H1 (cell line): ENCODE measurements at regions not wholly inside any gene's neighbourhood (a gene's known extent, or its start where the extent isn't known, plus 50 kb on each side); places are given as distances from the start of the nearest gene placed in this dataset.

Experiments
- ASH2L ChIP-seq: fragments of 200-600, 300-600 bp; sonication (generic); IDR thresholded peaks from one replicate; pipeline ENCODE4 v1.7.1; 2017; ENCODE audit warnings: low read length
- CBX5 ChIP-seq: fragments of 300-800, 300-1000 bp; sonication (generic); IDR thresholded peaks from 2 replicates; pipeline ENCODE4 v1.7.1; 2016; ENCODE audit warnings: antibody characterized with exemption, low read length, low read depth
- CEBPB ChIP-seq: IDR thresholded peaks from 2 replicates; pipeline ENCODE4 v1.6.1; 2012; ENCODE audit warnings: low read depth, low read length
- CHD2 ChIP-seq: IDR thresholded peaks from 2 replicates; pipeline ENCODE4 v1.6.1; 2012; ENCODE audit warnings: low read length, improper control_type of control experiment
- CHD7 ChIP-seq: fragments of 300-600 bp; sonication (generic); IDR thresholded peaks from 2 replicates; pipeline ENCODE4 v1.7.1; 2012; ENCODE audit warnings: low read length, moderate library complexity, mild to moderate bottlenecking, inconsistent platforms; ENCODE audit not compliant: insufficient replicate concordance
- CREB1 ChIP-seq: IDR thresholded peaks from 2 replicates; pipeline ENCODE4 v1.6.1; 2012; ENCODE audit warnings: inconsistent platforms
- FOSL1 ChIP-seq: IDR thresholded peaks from 2 replicates; pipeline ENCODE4 v1.6.1; 2011; ENCODE audit warnings: mild to moderate bottlenecking, low read depth, low read length, moderate library complexity; ENCODE audit not compliant: insufficient read depth
- HDAC6 ChIP-seq: IDR thresholded peaks from one replicate; pipeline ENCODE4 v1.7.1; 2012; ENCODE audit warnings: low read depth, mild to moderate bottlenecking, inconsistent platforms, low read length, moderate library complexity
- JUN ChIP-seq: IDR thresholded peaks from 2 replicates; pipeline ENCODE4 v1.6.1; 2011; ENCODE audit warnings: low read depth, mild to moderate bottlenecking, improper control_type of control experiment, low read length
- KDM1A ChIP-seq: fragments of 200-600, 300-600 bp; sonication (generic); IDR thresholded peaks from 2 replicates; pipeline ENCODE4 v1.7.1; 2016; ENCODE audit warnings: mild to moderate bottlenecking, low read length, borderline replicate concordance
- KDM4A ChIP-seq: IDR thresholded peaks from one replicate; pipeline ENCODE4 v1.7.1; 2012; ENCODE audit warnings: low read depth, mild to moderate bottlenecking, moderate library complexity, low read length, inconsistent platforms; ENCODE audit not compliant: severe bottlenecking
- NRF1 ChIP-seq: IDR thresholded peaks from 2 replicates; pipeline ENCODE4 v1.6.1; 2011; ENCODE audit warnings: mild to moderate bottlenecking, low read depth, low read length, improper control_type of control experiment
- TBP ChIP-seq: IDR thresholded peaks from 2 replicates; pipeline ENCODE4 v1.6.1; 2011; ENCODE audit warnings: low read depth, low read length, improper control_type of control experiment
- TEAD4 ChIP-seq: IDR thresholded peaks from 2 replicates; pipeline ENCODE4 v1.6.1; 2012; ENCODE audit warnings: low read depth, low read length, inconsistent platforms, mixed read lengths

- TF ChIP-seq CHD7 (no peak), CBX5 (no peak), TBP (no peak), KDM4A (no peak), CEBPB (no peak), HDAC6 (no peak), TEAD4 (no peak), CREB1 (no peak), ASH2L (no peak), JUN (no peak), CHD2 (no peak), KDM1A (no peak), FOSL1 (no peak), NRF1 (no peak)
Measured at GRCh38 chr10:29083096-29083495, 205.8 kb upstream of the LYZL1 start (continued).
